ENCODE measurements at regions not wholly inside any gene's neighbourhood (a gene's known extent, or its start where the extent isn't known, plus 50 kb on each side); places are given as distances from the start of the nearest gene placed in this dataset.

GRCh38 chr3:164155400-164155799 is 922.9 kb downstream of the SI start:
- BruUV-seq (replicated peaks), result no TSS peak
- no peaks in the 10 kb centered on the region for H3K27me3 ChIP-seq (replicated peaks; ENCODE audit: insufficient read depth, low read depth, low read length, poor library complexity)
- ChIA-PET CTCF (no interaction called here), POLR2A (ENCODE audit: low non-redundant PET) (no interaction called here)
- intact Hi-C loops (cut with micrococcal nuclease; ENCODE audit: unreplicated experiment), result no loop called here
- H3K27ac ChIP-seq (ENCODE audit: low read depth, low read length, poor library complexity, severe bottlenecking), result no peak overlapping the region
- H3K4me3 ChIP-seq (ENCODE audit: low read depth, low read length, poor library complexity, severe bottlenecking), result no peak overlapping the region
- TF ChIP-seq EZH2 (IDR thresholded peaks at IDR 0.05; ENCODE audit: borderline replicate concordance, low read depth, low read length, poor library complexity, severe bottlenecking) (no peak), CTCF (conservative IDR thresholded peaks at IDR 0.05; ENCODE audit: low read depth, low read length) (no peak)
- H3K36me3 ChIP-seq (ENCODE audit: insufficient read depth, low read length, poor library complexity, severe bottlenecking), result no peaks in the 10 kb centered on the region
- no peaks in the 10 kb centered on the region for H3K4me1 ChIP-seq (ENCODE audit: insufficient read depth, low read length, poor library complexity, severe bottlenecking)
- no peaks in the 10 kb centered on the region for H3K9me3 ChIP-seq (ENCODE audit: low read depth, low read length, poor library complexity, severe bottlenecking)
- no peak for DNase-seq (ENCODE audit: low spot score)

- H3K27ac ChIP-seq (ENCODE audit: low read depth, low read length, poor library complexity, severe bottlenecking), result no peak overlapping the region
- no TSS peak for BruUV-seq (replicated peaks)
- intact Hi-C loops (cut with micrococcal nuclease; ENCODE audit: unreplicated experiment), result no loop called here
- ChIA-PET POLR2A (ENCODE audit: low non-redundant PET) (no interaction called here), CTCF (no interaction called here)
- peaks cover 50% of the 10 kb centered on the region for H3K9me3 ChIP-seq (ENCODE audit: low read depth, low read length, poor library complexity, severe bottlenecking)
- no peaks in the 10 kb centered on the region for H3K4me1 ChIP-seq (ENCODE audit: insufficient read depth, low read length, poor library complexity, severe bottlenecking)
- no peak for TF ChIP-seq EZH2 (IDR thresholded peaks at IDR 0.05; ENCODE audit: borderline replicate concordance, low read depth, low read length, poor library complexity, severe bottlenecking)
- no peak for TF ChIP-seq CTCF (conservative IDR thresholded peaks at IDR 0.05; ENCODE audit: low read depth, low read length)
- H3K36me3 ChIP-seq (ENCODE audit: insufficient read depth, low read length, poor library complexity, severe bottlenecking), result no peaks in the 10 kb centered on the region
- H3K4me3 ChIP-seq (ENCODE audit: low read depth, low read length, poor library complexity, severe bottlenecking), result no peak overlapping the region
- DNase-seq (ENCODE audit: low spot score), result no peak
- H3K27me3 ChIP-seq (replicated peaks; ENCODE audit: insufficient read depth, low read depth, low read length, poor library complexity), result no peaks in the 10 kb centered on the region
Measured at GRCh38 chr3:164144824-164145223, 933.5 kb downstream of the SI start.

GRCh38 chr3:164132878-164133277 is 945.4 kb downstream of the SI start:
- Histone ChIP-seq H3K27ac (ENCODE audit: low read depth, low read length, poor library complexity, severe bottlenecking) (no peak overlapping the region), H3K4me3 (ENCODE audit: low read depth, low read length, poor library complexity, severe bottlenecking) (no peak overlapping the region), H3K9me3 (ENCODE audit: low read depth, low read length, poor library complexity, severe bottlenecking) (no peaks in the 10 kb centered on the region), H3K4me1 (ENCODE audit: insufficient read depth, low read length, poor library complexity, severe bottlenecking) (no peaks in the 10 kb centered on the region), H3K36me3 (ENCODE audit: insufficient read depth, low read length, poor library complexity, severe bottlenecking) (no peaks in the 10 kb centered on the region), H3K27me3 (replicated peaks; ENCODE audit: insufficient read depth, low read depth, low read length, poor library complexity) (no peaks in the 10 kb centered on the region)
- ChIA-PET POLR2A (ENCODE audit: low non-redundant PET) (no interaction called here), CTCF (no interaction called here)
- no peak for DNase-seq (ENCODE audit: low spot score)
- BruUV-seq (replicated peaks), result no TSS peak
- intact Hi-C loops (cut with micrococcal nuclease; ENCODE audit: unreplicated experiment), result no loop called here
- TF ChIP-seq CTCF (conservative IDR thresholded peaks at IDR 0.05; ENCODE audit: low read depth, low read length) (no peak), EZH2 (IDR thresholded peaks at IDR 0.05; ENCODE audit: borderline replicate concordance, low read depth, low read length, poor library complexity, severe bottlenecking) (no peak)

All from A673 (cell line).